Activated CD4-positive, alpha-beta T cell treated with anti-CD3 and anti-CD28 coated beads, Interleukin-2, amount 50 U/mL, for 16 hours (primary cell): ENCODE measurements at regions not wholly inside any gene's neighbourhood (a gene's known extent, or its start where the extent isn't known, plus 50 kb on each side); places are given as distances from the start of the nearest gene placed in this dataset.

Experiments used
- DNase-seq: peaks from one replicate; pipeline ENCODE4 v3.0.0-alpha.2; 2020

DNA sequence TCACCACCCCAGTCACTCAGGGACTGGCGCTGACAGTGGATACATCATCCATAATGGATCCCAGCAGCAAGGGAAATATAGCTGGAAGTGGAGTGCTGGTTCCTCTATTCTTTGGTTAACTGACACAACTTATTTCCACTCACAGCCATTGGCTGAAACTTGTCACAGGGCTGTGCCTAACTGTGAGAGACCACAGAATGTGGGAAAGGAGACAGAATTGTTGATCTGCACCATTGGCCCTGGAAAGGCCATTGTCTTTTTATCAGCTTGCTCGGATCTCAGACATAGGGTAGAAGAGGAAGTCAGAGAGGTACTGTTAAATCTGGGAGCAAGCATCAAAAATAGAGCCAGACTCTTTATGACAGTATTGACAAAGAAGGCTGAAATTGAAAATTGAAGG lies 451.3 kb downstream of the AJAP1 start:
- DNase-seq: no peak

DNA sequence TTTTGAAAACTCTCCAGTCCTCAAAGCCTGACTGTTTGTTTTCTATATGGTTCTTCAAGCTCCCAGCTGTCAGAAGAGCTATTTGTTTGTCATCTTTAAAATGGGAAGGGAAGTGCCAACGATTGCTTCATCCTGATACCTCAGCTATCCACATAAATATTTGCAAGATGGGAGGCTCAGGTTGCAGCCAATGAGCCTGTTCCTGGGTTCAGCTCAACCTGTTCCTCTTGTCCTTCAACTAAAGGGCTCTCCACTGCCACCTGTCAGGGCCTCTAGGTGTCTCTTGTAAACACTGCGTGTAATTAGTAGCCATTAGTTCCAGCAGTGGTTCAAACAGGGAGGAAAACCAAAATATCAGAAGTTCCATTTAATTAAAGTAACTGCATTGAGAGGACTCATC lies 445.1 kb downstream of the AJAP1 start:
- DNase-seq: no peak

DNA sequence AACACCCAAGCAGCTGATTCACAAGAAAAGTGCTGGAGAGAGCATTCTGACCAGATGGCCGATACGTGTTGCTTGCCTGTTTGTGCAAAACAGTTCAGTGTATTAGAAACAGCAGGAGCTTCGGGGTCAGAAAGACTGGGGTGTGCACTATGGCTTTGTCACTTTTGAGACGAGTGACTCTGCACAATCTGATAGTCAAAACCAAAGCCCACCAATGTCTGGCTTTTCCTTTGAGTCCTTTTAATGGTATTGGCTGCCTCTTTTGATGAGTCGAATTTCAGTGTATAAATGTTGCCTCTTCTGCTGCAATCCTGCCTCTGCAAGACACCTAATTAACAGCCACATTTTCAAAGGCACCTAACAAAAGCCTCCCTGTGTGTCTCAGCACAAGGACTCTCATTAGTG lies 444.6 kb downstream of the AJAP1 start:
- no peak for DNase-seq

DNA sequence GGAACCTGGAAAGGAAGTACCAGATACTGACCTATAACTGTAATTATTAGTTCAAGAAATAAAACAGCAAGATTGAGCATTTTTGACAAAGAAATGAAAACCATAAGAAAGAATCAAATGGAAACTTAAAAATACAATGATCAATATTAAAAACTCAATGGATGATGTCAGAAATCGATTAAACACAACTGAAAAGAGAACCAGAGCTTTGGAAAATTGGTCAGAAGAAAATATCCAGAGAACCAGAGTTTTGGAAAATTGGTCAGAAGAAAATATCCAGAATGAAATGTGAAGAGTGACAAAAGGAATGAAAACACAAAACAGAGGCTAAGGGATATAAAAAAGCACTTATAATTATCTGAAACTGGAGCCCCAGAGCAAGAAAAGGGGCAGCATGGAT lies 438.6 kb downstream of the AJAP1 start:
- no peak for DNase-seq

DNA sequence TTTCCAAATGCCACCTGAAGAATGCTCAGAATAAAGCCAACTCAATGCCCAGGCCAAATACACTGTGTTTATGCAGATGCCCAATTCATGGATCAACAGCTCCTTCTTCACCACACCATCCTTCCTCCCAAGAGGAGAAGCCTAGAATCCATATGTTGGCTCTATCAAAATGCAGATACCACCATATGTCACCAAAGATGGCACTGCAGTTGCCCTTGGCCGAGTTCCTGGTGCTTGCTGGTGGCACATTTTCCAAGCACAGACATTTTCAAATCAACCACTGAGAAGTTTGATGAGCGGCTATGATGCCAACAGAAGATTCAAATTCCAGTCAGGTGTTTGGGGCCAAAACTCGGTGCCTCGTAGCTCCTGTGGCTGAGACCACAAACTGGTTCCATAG lies 430.3 kb downstream of the AJAP1 start:
- DNase-seq: no peak

DNA sequence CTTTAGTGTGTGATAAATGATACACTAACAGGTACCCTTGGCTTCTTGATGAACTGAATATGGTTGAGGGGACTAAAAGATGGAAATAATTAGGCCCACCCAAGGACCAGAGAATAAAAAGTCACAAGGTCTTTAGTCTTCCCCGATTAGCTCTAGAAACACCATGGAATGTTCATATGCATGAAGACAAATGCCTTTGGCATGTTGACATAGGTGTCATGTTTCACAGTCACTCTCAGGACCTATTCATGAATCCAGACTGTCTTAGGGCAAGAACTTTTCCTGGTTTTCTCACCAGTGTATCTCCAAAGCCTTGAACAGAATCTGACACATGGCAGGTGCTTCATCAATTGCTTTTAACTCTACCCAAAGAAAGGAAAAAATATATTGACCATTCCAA lies 412.8 kb downstream of the AJAP1 start:
- no peak for DNase-seq

DNA sequence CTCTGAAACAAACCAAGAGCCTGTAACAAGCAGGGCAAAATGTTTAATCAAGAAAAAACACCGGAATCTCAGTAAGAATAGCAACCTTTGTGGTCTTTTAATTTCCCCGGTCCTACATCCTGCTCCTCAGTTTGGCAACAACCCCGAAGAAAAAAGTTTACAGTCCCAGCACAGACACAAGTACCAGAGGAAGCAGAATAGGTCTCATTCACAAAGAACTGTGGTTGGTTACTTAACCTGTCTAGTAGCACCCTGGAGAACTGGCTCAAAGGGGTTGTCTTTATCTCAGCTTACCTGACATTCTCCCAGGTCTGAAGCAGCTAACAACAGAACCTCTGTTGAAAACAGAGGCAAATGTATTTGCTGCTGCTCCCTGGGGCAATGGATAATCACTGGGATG lies 399.3 kb downstream of the AJAP1 start:
- DNase-seq: no peak

DNA sequence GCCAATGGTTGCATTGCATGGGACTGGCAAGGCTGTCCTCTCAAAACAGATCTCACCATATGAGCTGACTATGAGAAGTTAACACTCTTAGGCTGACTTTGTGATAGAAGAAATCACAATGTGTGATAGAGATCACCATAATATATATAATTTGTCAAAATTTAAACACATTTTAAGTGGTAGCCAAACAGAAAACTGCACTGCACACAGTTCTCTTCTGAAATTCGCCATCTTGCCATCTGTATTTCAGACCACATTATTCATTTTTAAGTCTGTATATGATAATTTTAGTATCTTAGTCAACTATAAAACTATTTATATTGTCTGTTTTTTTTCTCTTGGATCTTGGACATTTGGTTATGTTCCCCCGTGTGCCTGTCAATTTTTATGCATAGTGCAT lies 374.7 kb downstream of the AJAP1 start:
- DNase-seq: no peak

DNA sequence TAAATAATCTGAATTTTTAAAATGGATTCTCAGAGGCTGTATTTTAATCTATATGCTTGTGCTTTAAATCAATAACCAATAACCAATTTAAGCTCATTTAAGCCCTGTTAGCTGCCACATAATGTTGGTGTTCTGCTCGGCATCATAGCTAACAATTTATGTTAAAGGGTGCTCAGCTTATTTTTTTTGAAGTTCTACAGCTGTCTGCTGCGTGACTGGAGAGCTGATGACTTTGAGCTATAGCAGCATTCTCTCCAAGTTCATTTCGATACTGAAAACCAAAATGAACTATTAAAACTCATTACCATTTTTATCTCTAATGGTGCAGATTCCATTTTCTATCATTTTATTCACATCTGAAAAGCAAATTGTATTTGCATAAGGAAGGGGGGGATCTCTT lies 357.8 kb downstream of the AJAP1 start:
- no peak for DNase-seq

DNA sequence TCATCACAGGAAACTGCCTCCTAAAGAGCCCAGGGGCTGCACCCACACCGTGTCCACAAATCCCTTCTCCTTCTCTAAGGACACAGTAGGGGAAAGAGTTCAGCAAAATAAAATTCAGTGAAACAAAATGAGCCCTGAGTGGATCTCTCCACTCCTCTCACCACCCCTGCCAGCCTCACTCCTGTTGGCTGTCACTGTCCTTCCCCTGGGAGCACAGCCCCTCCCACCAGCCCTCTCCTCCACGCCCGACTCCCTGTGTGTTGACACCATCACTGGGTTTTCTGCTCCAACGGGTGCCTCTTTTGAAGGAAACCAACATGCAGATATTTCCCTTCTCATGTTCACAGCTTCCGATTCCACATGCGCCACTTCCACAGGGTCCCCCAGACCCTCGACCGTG lies 356.2 kb downstream of the AJAP1 start:
- no peak for DNase-seq

DNA sequence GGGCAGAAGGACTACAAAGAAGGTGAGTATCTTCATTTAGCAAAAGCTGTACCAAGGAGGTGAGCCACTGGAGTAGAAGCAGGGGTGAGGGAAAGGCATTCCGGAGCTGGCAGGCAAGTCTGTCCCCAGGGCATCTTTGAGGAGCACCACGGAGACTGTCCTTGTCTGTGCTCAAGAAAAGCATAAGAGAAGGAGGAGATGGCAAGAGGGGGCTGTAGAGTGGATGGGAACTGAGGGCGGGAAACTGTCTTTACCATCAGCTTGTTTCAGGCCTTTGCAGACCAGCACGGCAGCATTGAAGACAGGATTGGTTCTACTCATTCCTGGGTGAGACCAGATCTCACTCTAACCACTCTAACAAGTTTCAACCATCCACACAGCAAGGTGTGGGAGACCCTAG lies 355.8 kb downstream of the AJAP1 start:
- no peak for DNase-seq

DNA sequence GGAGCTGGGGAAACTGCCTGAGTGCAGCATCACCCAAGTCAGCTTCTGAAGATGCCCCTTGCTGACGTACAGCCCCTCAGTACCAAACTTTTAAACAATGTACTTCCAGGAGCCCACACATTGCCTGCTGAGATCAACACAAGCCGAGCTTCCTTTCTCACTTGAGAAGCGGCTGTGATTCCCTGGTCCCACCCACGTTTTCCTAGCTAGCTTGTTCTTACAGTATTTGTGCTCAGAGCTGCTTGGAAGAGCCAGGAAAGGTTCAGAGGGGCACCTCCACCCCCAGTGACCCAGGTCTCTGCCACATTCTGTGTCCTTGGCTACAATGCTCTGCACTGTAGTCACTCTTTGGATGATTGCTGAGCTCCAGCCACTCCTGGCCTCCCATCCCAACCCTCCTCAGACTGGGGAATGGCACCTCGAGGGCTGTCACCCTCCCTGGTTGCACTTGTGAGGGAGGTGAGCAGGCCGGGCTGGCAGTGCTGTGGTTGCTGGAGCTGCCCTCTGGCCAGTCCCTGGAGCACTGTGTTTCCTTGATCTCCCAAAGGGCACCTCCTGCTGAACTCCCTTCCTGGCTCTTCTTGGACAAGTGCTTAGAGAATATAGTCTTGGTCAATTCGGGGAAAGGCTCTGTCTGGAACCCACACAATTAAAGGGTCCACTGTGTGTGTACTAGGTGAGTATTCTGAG lies 355.1 kb downstream of the AJAP1 start:
- no peak for DNase-seq

DNA sequence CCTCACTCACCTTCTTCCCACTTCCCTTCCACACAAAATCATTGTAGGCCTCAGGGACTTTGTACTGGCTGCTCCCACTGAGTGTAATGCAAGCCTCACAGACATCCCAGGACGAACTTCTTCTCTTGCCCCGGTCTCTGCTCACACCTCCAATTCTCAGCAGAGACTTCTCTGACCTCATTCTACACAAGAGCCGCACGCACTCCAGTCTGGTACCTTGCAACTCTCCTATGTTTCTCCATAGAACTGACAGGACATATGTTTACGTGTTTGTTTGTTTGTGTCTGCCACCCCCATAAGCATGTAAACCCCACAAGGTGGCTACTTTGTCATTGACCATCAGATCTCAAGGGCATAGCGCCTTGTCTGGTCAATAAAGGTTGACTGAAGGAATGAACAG lies 350.8 kb downstream of the AJAP1 start:
- no peak for DNase-seq

DNA sequence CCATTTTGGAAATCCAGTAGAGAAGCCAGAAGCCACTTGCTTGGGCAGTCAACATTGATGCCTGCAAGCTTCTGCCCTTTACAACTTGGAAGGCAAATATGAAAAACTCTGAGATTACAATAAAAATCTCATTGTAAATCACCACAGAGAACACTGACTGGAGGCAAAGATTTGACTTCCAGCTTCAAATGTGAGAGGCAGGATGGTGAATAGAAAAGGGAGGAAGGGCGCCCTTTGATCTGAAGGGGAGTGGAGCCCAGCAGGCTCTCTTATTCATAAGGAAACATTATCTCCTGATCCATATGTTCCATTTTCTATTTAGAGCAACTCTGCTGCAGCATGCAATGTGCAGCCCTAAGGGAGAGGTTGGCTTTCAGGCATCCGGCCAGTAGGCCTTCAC lies 348.3 kb downstream of the AJAP1 start:
- DNase-seq: no peak

DNA sequence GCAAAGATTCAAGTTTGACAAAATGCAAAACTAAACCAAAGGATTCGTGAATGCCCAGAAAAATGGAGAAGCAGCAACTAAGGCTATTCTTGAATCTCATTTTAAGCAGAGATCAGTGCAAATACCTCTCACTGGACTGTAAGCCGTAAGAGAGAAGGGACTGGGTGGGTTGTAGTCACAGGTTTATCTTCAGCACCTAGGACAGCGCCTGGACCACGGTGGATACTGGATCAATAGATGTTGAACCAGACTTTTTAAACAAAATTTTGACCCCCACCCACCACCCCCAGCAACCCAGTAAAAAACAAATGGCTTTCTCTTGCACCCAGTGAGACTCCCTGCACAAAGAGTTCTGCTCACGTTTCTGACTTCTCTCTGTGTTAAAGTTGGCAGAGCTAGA lies 347.1 kb downstream of the AJAP1 start:
- no peak for DNase-seq

DNA sequence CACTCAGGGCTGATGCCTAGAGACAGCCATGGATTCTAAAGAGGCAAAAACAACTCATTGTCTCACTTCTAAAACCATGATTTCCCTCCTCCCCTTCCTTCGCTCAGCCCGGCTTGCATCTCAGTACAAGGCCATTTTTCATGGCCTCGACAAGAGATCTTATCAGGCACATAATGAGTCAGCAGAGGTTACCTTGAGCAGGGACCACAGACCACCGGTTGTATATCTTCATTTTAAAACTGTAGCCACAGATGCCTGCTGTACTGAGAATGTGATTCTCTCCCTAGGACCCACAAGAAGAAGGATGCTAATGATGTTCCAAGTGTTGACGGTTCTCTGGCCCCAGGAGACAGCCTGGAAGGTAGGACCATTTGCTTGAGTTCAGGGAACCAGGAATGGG lies 331.9 kb downstream of the AJAP1 start:
- DNase-seq: peak; percentile 4

DNA sequence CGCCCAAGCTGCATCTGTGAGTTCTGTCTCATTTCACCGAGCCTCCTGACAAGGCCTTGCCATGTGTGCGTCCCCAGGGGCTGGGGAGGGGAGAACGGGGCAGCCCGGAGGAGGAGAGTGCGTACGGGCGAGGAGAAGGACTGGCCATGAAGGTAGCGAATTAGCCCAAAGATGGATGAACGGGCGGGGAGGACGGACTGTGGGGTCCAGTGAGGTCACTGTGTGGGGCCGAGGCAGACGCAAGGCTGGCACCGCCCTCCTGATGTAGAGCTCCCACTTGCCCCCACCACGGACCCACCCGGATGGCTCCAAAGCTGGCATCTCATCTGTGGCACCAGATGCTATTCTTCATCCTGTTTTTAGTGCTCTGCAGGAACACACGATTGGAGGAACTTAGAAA lies 330.4 kb downstream of the AJAP1 start:
- DNase-seq: no peak

DNA sequence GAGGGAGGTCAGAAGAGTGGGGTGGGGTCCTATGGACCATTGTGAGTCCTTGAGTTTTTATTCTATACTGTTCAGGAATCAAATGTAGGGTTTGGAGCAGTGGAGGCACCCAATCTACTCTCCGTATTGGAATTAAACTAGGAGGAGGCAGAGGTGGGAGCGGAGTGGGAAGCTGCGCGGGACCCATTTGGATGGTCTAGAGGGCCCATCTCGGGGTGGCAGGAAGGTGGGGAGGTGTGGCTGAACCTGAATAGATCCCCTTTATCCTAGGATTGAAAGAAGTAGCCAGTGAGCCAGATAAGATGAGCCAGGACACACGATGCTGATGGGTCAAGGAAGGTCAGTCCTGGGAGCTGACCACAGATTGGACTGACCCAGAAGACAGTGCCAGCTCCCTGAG lies 325.8 kb downstream of the AJAP1 start:
- no peak for DNase-seq

DNA sequence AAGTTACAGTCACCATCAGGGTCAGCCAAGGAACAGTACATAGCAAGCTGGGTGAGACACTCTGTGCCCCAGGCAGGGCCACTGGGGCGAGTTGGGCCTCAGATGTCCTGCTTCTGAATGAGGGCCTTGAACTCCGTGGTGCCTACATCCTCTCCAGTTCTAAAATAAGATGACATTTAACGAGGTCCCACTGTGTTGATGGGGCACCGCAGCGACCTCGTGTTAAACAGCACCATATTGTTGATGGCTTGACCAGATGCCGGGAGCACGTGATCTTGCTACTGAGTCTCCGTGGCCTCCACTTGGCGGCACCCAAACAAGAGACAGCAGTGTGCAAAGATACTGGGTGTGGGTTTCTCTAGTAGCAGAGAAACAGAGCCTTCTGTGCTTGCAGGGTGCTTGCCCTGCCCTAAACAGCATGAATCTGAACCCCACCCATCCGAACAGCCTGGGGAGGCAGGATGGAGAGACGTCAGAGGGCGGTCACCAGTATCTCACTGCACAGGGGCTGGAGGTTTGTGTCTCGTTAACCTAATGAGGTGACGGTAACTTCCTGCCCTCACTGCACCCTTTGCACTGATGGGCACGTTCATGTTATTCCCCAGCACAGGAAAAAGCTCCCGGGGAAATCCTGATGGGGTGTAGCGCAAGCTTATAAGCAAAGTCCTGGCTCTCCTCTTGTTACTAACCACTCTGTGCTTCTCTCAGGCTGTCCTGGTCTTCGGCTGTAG lies 324.4 kb downstream of the AJAP1 start:
- DNase-seq: no peak

DNA sequence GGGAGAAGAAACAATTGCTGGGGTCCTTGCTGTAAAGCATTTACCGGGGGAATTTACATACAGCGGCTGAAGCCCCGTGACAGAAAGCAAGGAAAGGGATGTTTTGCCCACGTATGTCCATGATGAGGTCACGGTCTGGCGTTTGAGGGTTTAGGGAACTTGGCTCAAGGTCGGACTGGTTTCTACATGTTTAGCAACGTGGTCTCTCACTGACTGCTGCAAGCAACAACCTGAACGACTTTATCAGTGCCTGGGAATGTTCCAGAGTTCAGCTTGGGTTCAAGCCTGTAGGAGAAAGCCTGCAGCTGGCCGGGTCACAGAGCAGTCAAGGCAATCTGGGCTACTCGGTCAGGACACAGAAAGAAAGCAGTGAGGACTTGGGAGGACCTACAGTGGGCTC lies 323.3 kb downstream of the AJAP1 start:
- no peak for DNase-seq

DNA sequence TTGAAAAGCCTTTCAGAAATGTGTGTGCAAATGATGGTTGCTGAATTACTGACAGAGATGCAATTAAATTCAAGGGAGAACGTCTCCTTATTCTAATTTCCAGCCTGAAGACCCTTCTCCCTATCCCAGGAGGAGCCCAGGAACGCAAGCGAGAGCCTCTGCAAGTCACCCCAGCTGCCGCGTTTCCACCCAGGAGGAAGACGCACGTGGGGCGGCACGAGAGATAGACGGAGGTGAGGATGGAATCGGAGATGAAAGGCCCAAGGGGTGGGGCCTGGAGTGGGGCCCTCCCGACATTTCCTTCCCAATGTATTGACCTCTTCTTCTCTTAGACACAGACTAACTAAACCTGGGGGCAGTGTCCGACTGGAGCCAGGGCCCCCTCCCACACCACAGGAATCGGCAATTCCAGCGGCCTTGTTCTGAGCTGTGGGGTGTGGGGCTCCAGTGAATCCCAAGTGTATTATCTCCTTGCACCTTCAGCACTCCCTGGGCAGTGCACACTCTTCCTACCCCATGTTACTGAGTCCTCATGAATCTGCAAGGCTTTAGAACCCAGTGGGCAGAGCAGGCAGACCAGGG lies 322.5 kb downstream of the AJAP1 start:
- no peak for DNase-seq

DNA sequence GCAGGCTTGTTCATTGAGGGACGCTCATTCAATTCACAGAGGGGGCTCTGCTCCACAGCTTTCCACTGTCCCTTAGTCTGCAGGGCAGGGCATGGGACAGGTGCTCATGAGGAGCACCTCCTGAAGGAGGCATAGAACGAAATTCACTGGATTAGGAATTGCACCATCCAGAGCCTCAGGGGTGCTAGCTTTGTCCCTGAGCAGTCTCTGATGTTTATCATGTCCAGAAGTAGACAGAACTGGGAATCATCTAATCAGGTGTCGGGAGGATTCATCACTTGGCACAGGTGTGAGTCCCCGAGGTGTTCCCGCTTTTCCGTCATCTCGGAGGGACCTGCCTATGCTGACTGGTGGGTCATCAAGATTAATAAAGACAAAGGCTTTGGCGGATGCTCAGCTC lies 321.4 kb downstream of the AJAP1 start:
- DNase-seq: no peak

DNA sequence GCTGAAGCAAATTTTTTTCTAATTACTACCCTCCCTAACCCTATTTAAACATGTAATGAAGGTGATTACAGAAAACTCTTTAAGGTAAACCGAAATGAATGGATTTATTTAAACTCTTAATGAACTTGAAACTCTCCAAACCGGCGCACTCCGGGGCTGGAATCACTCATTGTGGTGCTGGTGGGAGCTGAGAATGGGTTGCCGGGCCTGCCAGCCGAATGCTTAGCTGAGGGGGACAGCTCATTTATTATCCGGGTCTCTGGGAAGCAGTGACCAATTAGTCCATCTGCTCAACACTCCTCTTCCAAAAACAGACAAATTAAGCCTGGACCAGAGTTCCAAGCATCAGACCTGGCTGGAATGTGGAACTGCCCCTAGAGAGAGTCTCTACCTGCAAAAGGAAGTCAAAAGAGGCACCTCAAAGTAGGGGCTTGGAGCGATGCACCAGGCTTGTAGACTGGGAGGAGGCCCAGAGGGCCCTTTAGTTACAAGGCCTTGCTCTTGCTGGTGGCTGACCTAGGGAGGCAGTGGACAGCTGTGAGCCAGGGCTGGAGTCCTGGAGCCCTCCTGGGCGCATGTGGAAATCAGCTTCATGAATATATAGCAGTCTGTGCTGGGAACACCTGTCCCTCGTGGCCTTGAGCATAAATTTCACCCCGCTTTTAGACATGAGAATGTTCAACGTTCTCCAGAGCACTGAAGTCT lies 320.7 kb downstream of the AJAP1 start:
- no peak for DNase-seq

DNA sequence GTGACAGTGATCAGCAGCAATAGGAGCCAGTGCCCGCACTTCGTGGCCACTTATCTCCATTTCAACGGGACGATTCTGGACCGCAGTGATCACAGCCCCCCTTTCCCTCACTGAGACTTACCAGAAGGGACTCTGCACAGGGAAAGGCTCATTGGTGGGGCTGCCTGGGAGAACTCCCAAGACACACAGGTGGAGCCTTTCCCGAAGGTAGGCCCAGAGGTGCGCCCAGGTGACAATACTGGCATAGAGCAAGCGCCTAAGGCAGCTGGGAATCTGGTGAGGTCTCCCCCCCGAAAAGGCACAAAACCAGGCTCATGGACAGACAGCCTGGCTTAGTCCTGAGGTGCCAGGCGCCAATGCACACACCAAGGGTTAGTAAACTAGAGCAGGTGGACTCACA lies 318.9 kb downstream of the AJAP1 start:
- DNase-seq: no peak
